Endothelial cell (in vitro differentiated cells): ENCODE measurements at regions not wholly inside any gene's neighbourhood (a gene's known extent, or its start where the extent isn't known, plus 50 kb on each side); places are given as distances from the start of the nearest gene placed in this dataset.

Source experiments
- DNase-seq: peaks from one replicate; pipeline ENCODE4 v3.0.0; 2021; ENCODE audit warnings: low spot score
- H3K27ac Mint-ChIP-seq: one replicate; pipeline ENCODE4 v1.8.0; 2021; ENCODE audit warnings: mixed read lengths, inconsistent platforms; ENCODE audit not compliant: unreplicated experiment
- H3K27me3 Mint-ChIP-seq: one replicate; pipeline ENCODE4 v1.8.0; 2021; ENCODE audit warnings: mild to moderate bottlenecking, moderate library complexity, mixed read lengths, inconsistent platforms; ENCODE audit not compliant: unreplicated experiment
- H3K36me3 Mint-ChIP-seq: one replicate; pipeline ENCODE4 v1.8.0; 2021; ENCODE audit warnings: mild to moderate bottlenecking, low read depth, mixed read lengths, inconsistent platforms; ENCODE audit not compliant: unreplicated experiment
- H3K4me1 Mint-ChIP-seq: one replicate; pipeline ENCODE4 v1.8.0; 2021; ENCODE audit warnings: mild to moderate bottlenecking, mixed read lengths, inconsistent platforms; ENCODE audit not compliant: unreplicated experiment
- H3K4me3 Mint-ChIP-seq: one replicate; pipeline ENCODE4 v1.8.0; 2021; ENCODE audit warnings: mild to moderate bottlenecking, mixed read lengths, inconsistent platforms; ENCODE audit not compliant: unreplicated experiment
- H3K9me3 Mint-ChIP-seq: one replicate; pipeline ENCODE4 v1.8.0; 2021; ENCODE audit warnings: mixed read lengths, inconsistent platforms; ENCODE audit not compliant: unreplicated experiment
- TF ChIP-seq, protein P1 (sequence below): fragments of 200-600 bp; sonication (generic); IDR thresholded peaks from one replicate; pipeline ENCODE4 v1.5.0; 2021; ENCODE audit warnings: antibody characterized with exemption; ENCODE audit not compliant: unreplicated experiment

DNA sequence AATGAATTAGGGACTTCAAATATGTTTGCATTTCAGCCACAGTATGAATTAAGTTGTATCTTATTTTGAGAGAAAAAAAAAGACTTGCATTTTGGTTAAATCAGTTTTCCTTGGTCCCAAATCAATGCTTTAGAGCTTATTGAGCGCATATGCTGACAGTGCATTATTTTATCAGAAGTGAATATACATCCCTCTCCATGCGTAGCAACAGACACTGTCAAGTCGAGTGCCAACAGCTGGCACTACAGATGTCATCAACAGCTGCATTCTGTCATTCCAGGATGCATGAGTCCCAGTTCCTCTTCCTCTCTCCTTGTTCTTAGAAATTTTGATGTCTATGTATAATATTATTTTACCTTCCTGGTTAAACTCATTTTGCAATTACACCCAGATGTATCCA, 156.1 kb upstream of the FOXB1 start:
- Mint-ChIP-seq H3K9me3 (no peaks in the 10 kb centered on the region), H3K27ac (no peak overlapping the region)

DNA sequence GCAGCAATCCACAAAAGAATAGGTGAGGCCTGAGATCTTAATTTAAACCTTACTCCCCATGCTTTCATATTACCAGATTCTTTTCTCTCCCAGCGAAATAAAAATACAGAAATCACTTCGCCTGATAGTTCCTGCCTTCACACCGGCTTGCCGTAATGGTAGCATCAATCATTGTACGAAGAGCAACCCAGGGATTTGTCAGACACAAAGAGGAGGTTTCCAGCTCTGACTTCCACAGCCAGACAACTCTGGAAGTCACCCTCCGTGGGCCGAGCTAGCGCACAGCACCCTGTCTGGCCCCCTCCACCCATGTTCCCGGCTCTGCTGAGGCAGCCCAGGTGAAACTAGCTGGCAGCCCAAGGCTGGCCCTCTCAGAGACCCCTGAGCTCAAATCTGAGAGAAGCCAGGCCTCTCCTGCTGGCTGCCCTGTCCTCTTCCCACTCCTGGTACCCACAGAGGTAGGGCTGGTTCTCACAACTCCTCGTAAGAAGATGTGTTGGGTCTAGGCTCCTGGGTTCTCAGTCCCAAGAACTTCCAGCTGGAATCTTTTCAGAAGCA, 156.9 kb upstream of the BNIP2 start:
- no peaks in the 10 kb centered on the region for H3K9me3 Mint-ChIP-seq
- no peaks in the 10 kb centered on the region for H3K36me3 Mint-ChIP-seq
- H3K27me3 Mint-ChIP-seq = no peaks in the 10 kb centered on the region
- no peaks in the 10 kb centered on the region for H3K4me1 Mint-ChIP-seq
- TF ChIP-seq, protein P1, sequence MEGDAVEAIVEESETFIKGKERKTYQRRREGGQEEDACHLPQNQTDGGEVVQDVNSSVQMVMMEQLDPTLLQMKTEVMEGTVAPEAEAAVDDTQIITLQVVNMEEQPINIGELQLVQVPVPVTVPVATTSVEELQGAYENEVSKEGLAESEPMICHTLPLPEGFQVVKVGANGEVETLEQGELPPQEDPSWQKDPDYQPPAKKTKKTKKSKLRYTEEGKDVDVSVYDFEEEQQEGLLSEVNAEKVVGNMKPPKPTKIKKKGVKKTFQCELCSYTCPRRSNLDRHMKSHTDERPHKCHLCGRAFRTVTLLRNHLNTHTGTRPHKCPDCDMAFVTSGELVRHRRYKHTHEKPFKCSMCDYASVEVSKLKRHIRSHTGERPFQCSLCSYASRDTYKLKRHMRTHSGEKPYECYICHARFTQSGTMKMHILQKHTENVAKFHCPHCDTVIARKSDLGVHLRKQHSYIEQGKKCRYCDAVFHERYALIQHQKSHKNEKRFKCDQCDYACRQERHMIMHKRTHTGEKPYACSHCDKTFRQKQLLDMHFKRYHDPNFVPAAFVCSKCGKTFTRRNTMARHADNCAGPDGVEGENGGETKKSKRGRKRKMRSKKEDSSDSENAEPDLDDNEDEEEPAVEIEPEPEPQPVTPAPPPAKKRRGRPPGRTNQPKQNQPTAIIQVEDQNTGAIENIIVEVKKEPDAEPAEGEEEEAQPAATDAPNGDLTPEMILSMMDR = no peak
- H3K4me3 Mint-ChIP-seq = no peak overlapping the region
- no peak overlapping the region for H3K27ac Mint-ChIP-seq
- no peak for DNase-seq

More for the DNA sequence above, 156.1 kb upstream of the FOXB1 start:
- Mint-ChIP-seq H3K4me3 (no peak overlapping the region), H3K27me3 (no peaks in the 10 kb centered on the region), H3K36me3 (no peaks in the 10 kb centered on the region), H3K4me1 (no peaks in the 10 kb centered on the region)
- TF ChIP-seq, protein P1 = no peak
- no peak for DNase-seq

DNA sequence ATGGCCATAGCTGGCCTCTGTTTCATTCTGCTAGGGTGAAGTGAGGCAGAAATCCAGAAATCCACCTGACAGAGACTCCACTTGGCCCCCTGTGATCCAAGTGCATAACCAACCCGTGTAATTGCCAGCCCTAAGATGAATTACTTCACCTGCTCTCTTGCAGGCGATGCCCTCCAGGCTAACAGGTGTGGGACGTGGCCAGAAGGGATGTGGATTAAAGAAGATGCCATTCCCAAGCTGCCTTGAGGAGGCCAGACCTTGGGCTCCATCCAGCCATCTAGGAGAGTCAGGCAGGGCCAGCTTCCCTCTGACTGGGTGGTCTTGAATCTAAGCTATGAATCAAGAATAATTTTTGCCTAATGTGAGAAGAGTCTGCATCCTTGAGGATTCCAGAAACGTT, 154.5 kb upstream of the BNIP2 start:
- no peaks in the 10 kb centered on the region for H3K36me3 Mint-ChIP-seq
- H3K27me3 Mint-ChIP-seq = no peaks in the 10 kb centered on the region
- no peaks in the 10 kb centered on the region for H3K9me3 Mint-ChIP-seq
- no peak overlapping the region for H3K27ac Mint-ChIP-seq
- TF ChIP-seq, protein P1 = no peak
- no peak for DNase-seq
- H3K4me3 Mint-ChIP-seq = no peak overlapping the region
- H3K4me1 Mint-ChIP-seq = peaks cover 6% of the 10 kb centered on the region

DNA sequence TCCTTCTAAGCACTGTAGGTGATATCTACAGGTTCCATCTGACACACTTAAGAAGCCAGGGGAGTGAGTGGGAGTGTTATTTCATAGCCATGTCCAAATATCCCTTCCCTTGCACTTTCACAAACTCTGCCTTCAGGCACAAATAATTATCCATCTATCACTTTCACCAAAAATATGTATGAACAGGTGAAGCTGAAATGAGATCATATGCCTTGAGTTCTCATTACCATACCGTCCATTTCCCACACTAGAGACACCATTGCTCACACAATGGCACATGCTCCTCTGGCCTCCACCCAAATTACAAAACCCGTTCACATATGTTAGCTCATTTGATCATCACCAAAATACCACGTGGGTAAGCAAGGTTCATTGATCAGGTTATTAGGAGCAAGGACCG, 151.9 kb upstream of the BNIP2 start:
- H3K27ac Mint-ChIP-seq = no peak overlapping the region
- TF ChIP-seq, protein P1 = no peak
- peaks cover 10% of the 10 kb centered on the region for H3K4me1 Mint-ChIP-seq
- DNase-seq = no peak
- H3K36me3 Mint-ChIP-seq = no peaks in the 10 kb centered on the region
- H3K9me3 Mint-ChIP-seq = no peaks in the 10 kb centered on the region
- no peak overlapping the region for H3K4me3 Mint-ChIP-seq
- no peaks in the 10 kb centered on the region for H3K27me3 Mint-ChIP-seq

DNA sequence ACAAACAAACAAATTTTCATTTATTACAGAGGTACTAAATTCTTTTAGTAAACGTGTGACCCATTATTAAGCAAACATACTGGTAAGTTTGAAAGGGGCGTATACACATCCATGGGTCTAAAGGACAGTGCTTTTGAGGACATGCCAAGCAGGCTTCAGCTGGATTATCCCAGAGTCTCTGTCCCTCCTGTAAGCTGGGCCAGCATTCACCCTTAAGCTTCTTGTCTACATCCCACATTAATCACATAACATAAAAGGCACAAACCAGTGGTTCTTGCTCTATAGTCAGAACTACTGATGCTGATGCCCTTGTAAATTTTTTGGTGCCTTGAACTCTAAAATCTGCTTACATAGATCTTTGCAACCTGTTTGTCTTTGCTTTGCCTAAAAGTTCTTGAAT, 150.8 kb upstream of the BNIP2 start:
- Mint-ChIP-seq H3K27ac (no peak overlapping the region), H3K9me3 (no peaks in the 10 kb centered on the region), H3K4me1 (peaks cover 10% of the 10 kb centered on the region)

More for the DNA sequence above, 150.8 kb upstream of the BNIP2 start:
- Mint-ChIP-seq H3K4me3 (no peak overlapping the region), H3K36me3 (no peaks in the 10 kb centered on the region), H3K27me3 (no peaks in the 10 kb centered on the region)
- TF ChIP-seq, protein P1 = no peak
- DNase-seq = no peak
